ENCODE measurements at regions not wholly inside any gene's neighbourhood (a gene's known extent, or its start where the extent isn't known, plus 50 kb on each side); places are given as distances from the start of the nearest gene placed in this dataset.

DNA sequence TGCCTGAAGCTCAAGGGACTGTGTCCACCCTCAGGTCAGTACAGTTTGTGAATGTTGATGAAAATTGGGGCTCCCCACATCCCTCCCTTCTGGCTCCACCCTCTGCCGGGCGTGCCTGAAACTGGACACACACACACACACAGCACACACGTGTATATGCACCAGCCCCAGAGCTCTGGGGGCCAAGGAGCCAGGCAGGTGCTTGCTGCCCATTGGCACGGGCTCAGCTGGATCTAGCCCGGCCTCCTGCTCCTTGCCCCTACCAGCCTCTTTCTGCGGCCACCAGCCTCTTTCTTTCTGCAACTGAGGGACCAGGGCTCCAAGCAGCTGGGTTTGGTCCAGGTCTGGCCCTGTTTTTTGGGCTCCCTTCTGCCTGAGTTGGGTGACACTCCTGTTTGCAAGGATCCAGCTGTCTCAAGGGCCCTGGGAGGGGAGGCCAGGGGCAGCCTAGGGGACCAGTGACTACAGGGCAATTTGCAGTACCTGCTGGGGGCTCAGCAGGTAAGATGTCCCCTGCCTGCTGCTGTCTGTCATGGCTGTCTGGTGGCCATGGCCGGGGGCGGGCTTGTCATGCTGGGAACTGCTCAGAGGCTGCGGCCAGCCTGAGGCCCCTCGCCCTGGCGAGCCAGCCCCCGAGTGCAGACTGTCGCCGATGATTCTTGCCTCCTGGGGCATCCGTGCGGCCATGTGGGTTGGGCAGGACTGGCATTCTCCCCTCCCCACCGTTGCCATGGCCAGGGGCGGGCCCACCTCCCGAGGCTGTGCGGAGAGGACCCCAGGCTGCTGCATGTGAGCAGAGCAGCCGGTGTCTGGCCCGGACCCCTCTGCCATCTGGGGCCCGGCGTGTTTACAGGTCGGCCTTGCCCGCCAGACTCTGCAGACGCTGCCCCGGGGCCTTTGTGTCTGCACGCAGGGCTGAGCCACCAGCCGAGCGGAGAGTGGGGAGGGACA, 51.5 kb upstream of the PPARA start:
- Histone ChIP-seq H3K27me3 (ENCODE audit: insufficient read depth, low read length, poor library complexity, severe bottlenecking) (no peaks in the 10 kb centered on the region), H3F3A (ENCODE audit: low read depth) (no peaks in the 10 kb centered on the region), H2AFZ (ENCODE audit: low read length) (no peak overlapping the region), H3K36me3 (ENCODE audit: insufficient read depth, low read length) (peaks cover 85% of the 10 kb centered on the region; the same call in 1 of the 2 replicates), H3K79me2 (ENCODE audit: insufficient read depth, low read length) (peaks cover 87% of the 10 kb centered on the region), H3K4me3 (ENCODE audit: low read length, poor library complexity, severe bottlenecking) (no peak overlapping the region), H3K9me3 (ENCODE audit: insufficient read depth, low read depth, low read length) (no peaks in the 10 kb centered on the region), H3K9ac (ENCODE audit: low read depth, low read length, poor library complexity, severe bottlenecking) (no peak overlapping the region), H3K9me2 (replicated peaks; ENCODE audit: low read depth, low read length) (no peaks in the 10 kb centered on the region), H3K4me1 (ENCODE audit: insufficient read depth, low read length, poor library complexity, severe bottlenecking) (no peaks in the 10 kb centered on the region), H3K4me2 (ENCODE audit: low read depth, low read length, poor library complexity, severe bottlenecking) (no peak overlapping the region), H4K20me1 (ENCODE audit: insufficient read depth, low read length, poor library complexity, severe bottlenecking) (peaks cover 70% of the 10 kb centered on the region)
- TF ChIP-seq, protein P1, sequence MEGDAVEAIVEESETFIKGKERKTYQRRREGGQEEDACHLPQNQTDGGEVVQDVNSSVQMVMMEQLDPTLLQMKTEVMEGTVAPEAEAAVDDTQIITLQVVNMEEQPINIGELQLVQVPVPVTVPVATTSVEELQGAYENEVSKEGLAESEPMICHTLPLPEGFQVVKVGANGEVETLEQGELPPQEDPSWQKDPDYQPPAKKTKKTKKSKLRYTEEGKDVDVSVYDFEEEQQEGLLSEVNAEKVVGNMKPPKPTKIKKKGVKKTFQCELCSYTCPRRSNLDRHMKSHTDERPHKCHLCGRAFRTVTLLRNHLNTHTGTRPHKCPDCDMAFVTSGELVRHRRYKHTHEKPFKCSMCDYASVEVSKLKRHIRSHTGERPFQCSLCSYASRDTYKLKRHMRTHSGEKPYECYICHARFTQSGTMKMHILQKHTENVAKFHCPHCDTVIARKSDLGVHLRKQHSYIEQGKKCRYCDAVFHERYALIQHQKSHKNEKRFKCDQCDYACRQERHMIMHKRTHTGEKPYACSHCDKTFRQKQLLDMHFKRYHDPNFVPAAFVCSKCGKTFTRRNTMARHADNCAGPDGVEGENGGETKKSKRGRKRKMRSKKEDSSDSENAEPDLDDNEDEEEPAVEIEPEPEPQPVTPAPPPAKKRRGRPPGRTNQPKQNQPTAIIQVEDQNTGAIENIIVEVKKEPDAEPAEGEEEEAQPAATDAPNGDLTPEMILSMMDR (conservative IDR thresholded peaks at IDR 0.05; ENCODE audit: low read length), result no peak
- no peak for TF ChIP-seq EZH2phosphoT487 (IDR thresholded peaks at IDR 0.05; ENCODE audit: borderline replicate concordance)

DNA sequence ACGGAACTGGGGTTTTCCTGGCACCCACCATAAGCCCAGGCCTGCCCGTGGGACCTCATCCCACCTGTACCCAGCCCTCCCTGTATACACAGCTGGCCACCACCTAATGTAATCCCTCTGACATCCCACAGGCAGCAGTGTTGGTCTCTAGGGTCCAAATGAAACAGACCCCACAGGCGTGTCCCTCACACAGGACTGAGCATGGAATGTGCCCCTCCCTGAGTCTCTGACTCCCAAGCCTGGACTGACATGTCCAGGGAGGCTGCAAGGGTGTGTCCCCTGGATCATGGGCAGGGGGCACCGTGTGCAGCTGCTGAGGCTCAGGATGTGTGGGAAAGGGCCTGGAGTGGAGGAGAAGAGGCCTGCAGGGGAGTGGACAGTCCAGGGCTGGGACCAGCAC, 50.6 kb upstream of the PPARA start:
- Histone ChIP-seq H4K20me1 (ENCODE audit: insufficient read depth, low read length, poor library complexity, severe bottlenecking) (peaks cover 60% of the 10 kb centered on the region), H3K27me3 (ENCODE audit: insufficient read depth, low read length, poor library complexity, severe bottlenecking) (no peaks in the 10 kb centered on the region), H3K9ac (ENCODE audit: low read depth, low read length, poor library complexity, severe bottlenecking) (no peak overlapping the region), H3K36me3 (ENCODE audit: insufficient read depth, low read length) (peaks cover 85% of the 10 kb centered on the region; the same call in 1 of the 2 replicates), H2AFZ (ENCODE audit: low read length) (no peak overlapping the region), H3K79me2 (ENCODE audit: insufficient read depth, low read length) (peaks cover 77% of the 10 kb centered on the region), H3K4me3 (ENCODE audit: low read length, poor library complexity, severe bottlenecking) (no peak overlapping the region), H3K9me3 (ENCODE audit: insufficient read depth, low read depth, low read length) (no peaks in the 10 kb centered on the region), H3K4me1 (ENCODE audit: insufficient read depth, low read length, poor library complexity, severe bottlenecking) (no peaks in the 10 kb centered on the region), H3K9me2 (replicated peaks; ENCODE audit: low read depth, low read length) (no peaks in the 10 kb centered on the region), H3F3A (ENCODE audit: low read depth) (no peaks in the 10 kb centered on the region), H3K4me2 (ENCODE audit: low read depth, low read length, poor library complexity, severe bottlenecking) (no peak overlapping the region)
- TF ChIP-seq, protein P1 (conservative IDR thresholded peaks at IDR 0.05; ENCODE audit: low read length), result no peak
- TF ChIP-seq EZH2phosphoT487 (IDR thresholded peaks at IDR 0.05; ENCODE audit: borderline replicate concordance), result no peak

DNA sequence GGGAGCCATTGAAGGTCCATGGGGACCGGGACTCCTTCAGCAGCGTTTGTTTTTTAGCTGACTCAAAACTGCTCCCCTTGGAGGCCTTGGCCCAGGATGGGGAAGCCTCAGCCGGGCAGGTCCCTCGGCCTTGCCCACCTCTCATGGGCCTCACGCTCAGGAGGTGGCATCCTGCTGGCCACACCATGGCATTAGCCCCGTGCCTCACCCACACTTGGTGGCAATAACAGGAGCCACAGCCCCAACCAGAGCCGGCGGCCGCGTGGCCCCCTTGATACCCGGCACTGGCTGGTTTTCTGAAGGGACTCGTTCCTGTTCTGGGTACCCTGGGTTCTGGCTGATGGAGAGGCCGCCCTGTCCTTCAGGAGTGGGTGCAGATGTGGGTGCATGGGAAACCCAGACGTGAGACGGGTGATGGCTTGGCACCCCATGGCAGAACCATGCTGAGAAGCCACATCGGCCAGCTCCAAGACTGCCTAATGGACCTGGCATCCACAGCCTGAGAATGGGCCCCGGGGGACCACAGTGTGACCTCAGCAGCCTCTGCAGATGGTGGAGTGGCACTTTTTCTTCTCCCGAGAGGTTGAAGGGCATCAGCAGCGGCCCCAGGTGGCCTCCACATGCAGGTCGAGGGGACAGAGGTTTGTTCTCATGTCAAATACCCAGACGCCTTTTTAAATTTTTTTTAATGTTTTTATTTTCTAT, 49.8 kb upstream of the PPARA start:
- Histone ChIP-seq H4K20me1 (ENCODE audit: insufficient read depth, low read length, poor library complexity, severe bottlenecking) (peaks cover 56% of the 10 kb centered on the region), H3K79me2 (ENCODE audit: insufficient read depth, low read length) (peaks cover 78% of the 10 kb centered on the region), H3K27me3 (ENCODE audit: insufficient read depth, low read length, poor library complexity, severe bottlenecking) (no peaks in the 10 kb centered on the region), H3K4me2 (ENCODE audit: low read depth, low read length, poor library complexity, severe bottlenecking) (no peak overlapping the region), H3F3A (ENCODE audit: low read depth) (no peaks in the 10 kb centered on the region), H3K4me3 (ENCODE audit: low read length, poor library complexity, severe bottlenecking) (no peak overlapping the region), H2AFZ (ENCODE audit: low read length) (no peak overlapping the region), H3K9ac (ENCODE audit: low read depth, low read length, poor library complexity, severe bottlenecking) (no peak overlapping the region), H3K9me3 (ENCODE audit: insufficient read depth, low read depth, low read length) (no peaks in the 10 kb centered on the region), H3K4me1 (ENCODE audit: insufficient read depth, low read length, poor library complexity, severe bottlenecking) (no peaks in the 10 kb centered on the region), H3K9me2 (replicated peaks; ENCODE audit: low read depth, low read length) (no peaks in the 10 kb centered on the region), H3K36me3 (ENCODE audit: insufficient read depth, low read length) (peaks cover 90% of the 10 kb centered on the region; the same call in 1 of the 2 replicates)
- TF ChIP-seq, protein P1 (conservative IDR thresholded peaks at IDR 0.05; ENCODE audit: low read length), result no peak
